SH-SY5Y (cell line): ENCODE measurements at regions not wholly inside any gene's neighbourhood (a gene's known extent, or its start where the extent isn't known, plus 50 kb on each side); places are given as distances from the start of the nearest gene placed in this dataset.

ENCODE experiments used
- GATA2 ChIP-seq: IDR thresholded peaks from 2 replicates; pipeline ENCODE4 v1.6.1; 2011; ENCODE audit warnings: mild to moderate bottlenecking, low read depth, low read length
- GATA3 ChIP-seq: IDR thresholded peaks from 2 replicates; pipeline ENCODE4 v1.6.1; 2011; ENCODE audit warnings: low read depth, mild to moderate bottlenecking, low read length, moderate library complexity

- TF ChIP-seq GATA2 (no peak), GATA3 (no peak)
Measured at GRCh38 chr17:74045608-74046280, 157.7 kb upstream of the RPL38 start.
